ENCODE measurements at regions not wholly inside any gene's neighbourhood (a gene's known extent, or its start where the extent isn't known, plus 50 kb on each side); places are given as distances from the start of the nearest gene placed in this dataset.

GRCh38 chr5:124355928-124356327, 390.5 kb downstream of the ZNF608 start:
- Histone ChIP-seq H3K4me3 (ENCODE audit: low read depth, low read length, poor library complexity, severe bottlenecking) (no peak overlapping the region), H3K9me3 (ENCODE audit: low read depth, low read length, poor library complexity, severe bottlenecking) (no peaks in the 10 kb centered on the region), H3K27me3 (replicated peaks; ENCODE audit: insufficient read depth, low read depth, low read length, poor library complexity) (no peaks in the 10 kb centered on the region), H3K27ac (ENCODE audit: low read depth, low read length, poor library complexity, severe bottlenecking) (no peak overlapping the region), H3K4me1 (ENCODE audit: insufficient read depth, low read length, poor library complexity, severe bottlenecking) (no peaks in the 10 kb centered on the region), H3K36me3 (ENCODE audit: insufficient read depth, low read length, poor library complexity, severe bottlenecking) (no peaks in the 10 kb centered on the region)
- POLR2A ChIA-PET (ENCODE audit: low non-redundant PET): no interaction called here
- no peak for DNase-seq (ENCODE audit: low spot score)
- BruUV-seq (replicated peaks): no TSS peak
- intact Hi-C loops (cut with micrococcal nuclease; ENCODE audit: unreplicated experiment): no loop called here
- TF ChIP-seq CTCF (conservative IDR thresholded peaks at IDR 0.05; ENCODE audit: low read depth, low read length) (no peak), EZH2 (IDR thresholded peaks at IDR 0.05; ENCODE audit: borderline replicate concordance, low read depth, low read length, poor library complexity, severe bottlenecking) (no peak)
- CTCF ChIA-PET: no interaction called here

GRCh38 chr5:124353016-124353415, 393.4 kb downstream of the ZNF608 start:
- Histone ChIP-seq H3K27me3 (replicated peaks; ENCODE audit: insufficient read depth, low read depth, low read length, poor library complexity) (no peaks in the 10 kb centered on the region), H3K4me1 (ENCODE audit: insufficient read depth, low read length, poor library complexity, severe bottlenecking) (no peaks in the 10 kb centered on the region), H3K4me3 (ENCODE audit: low read depth, low read length, poor library complexity, severe bottlenecking) (no peak overlapping the region), H3K27ac (ENCODE audit: low read depth, low read length, poor library complexity, severe bottlenecking) (no peak overlapping the region), H3K9me3 (ENCODE audit: low read depth, low read length, poor library complexity, severe bottlenecking) (no peaks in the 10 kb centered on the region), H3K36me3 (ENCODE audit: insufficient read depth, low read length, poor library complexity, severe bottlenecking) (no peaks in the 10 kb centered on the region)
- BruUV-seq (replicated peaks): no TSS peak
- TF ChIP-seq EZH2 (IDR thresholded peaks at IDR 0.05; ENCODE audit: borderline replicate concordance, low read depth, low read length, poor library complexity, severe bottlenecking): no peak
- no peak for TF ChIP-seq CTCF (conservative IDR thresholded peaks at IDR 0.05; ENCODE audit: low read depth, low read length)
- ChIA-PET POLR2A (ENCODE audit: low non-redundant PET) (no interaction called here), CTCF (no interaction called here)
- DNase-seq (ENCODE audit: low spot score): no peak
- intact Hi-C loops (cut with micrococcal nuclease; ENCODE audit: unreplicated experiment): no loop called here

GRCh38 chr5:124352312-124352711, 394.1 kb downstream of the ZNF608 start:
- no peak overlapping the region for H3K27ac ChIP-seq (ENCODE audit: low read depth, low read length, poor library complexity, severe bottlenecking)

More at GRCh38 chr5:124352312-124352711, 394.1 kb downstream of the ZNF608 start:
- H3K4me1 ChIP-seq (ENCODE audit: insufficient read depth, low read length, poor library complexity, severe bottlenecking): no peaks in the 10 kb centered on the region
- H3K9me3 ChIP-seq (ENCODE audit: low read depth, low read length, poor library complexity, severe bottlenecking): no peaks in the 10 kb centered on the region
- no peaks in the 10 kb centered on the region for H3K36me3 ChIP-seq (ENCODE audit: insufficient read depth, low read length, poor library complexity, severe bottlenecking)
- BruUV-seq (replicated peaks): no TSS peak
- H3K27me3 ChIP-seq (replicated peaks; ENCODE audit: insufficient read depth, low read depth, low read length, poor library complexity): no peaks in the 10 kb centered on the region
- H3K4me3 ChIP-seq (ENCODE audit: low read depth, low read length, poor library complexity, severe bottlenecking): no peak overlapping the region
- intact Hi-C loops (cut with micrococcal nuclease; ENCODE audit: unreplicated experiment): no loop called here
- TF ChIP-seq CTCF (conservative IDR thresholded peaks at IDR 0.05; ENCODE audit: low read depth, low read length) (no peak), EZH2 (IDR thresholded peaks at IDR 0.05; ENCODE audit: borderline replicate concordance, low read depth, low read length, poor library complexity, severe bottlenecking) (no peak)
- POLR2A ChIA-PET (ENCODE audit: low non-redundant PET): no interaction called here
- CTCF ChIA-PET: no interaction called here
- no peak for DNase-seq (ENCODE audit: low spot score)
